ENCODE measurements at regions not wholly inside any gene's neighbourhood (a gene's known extent, or its start where the extent isn't known, plus 50 kb on each side); places are given as distances from the start of the nearest gene placed in this dataset.

GRCh38 chr2:212854116-212854515 is 297.3 kb downstream of the IKZF2 start:
- no peaks in the 10 kb centered on the region for H3K9me3 ChIP-seq
- ChIA-PET CTCF (no interaction called here), POLR2A (no interaction called here)
- Mint-ChIP-seq H3K9me3 (ENCODE audit: unreplicated experiment) (no peaks in the 10 kb centered on the region), H3K36me3 (ENCODE audit: insufficient read depth, unreplicated experiment) (no peaks in the 10 kb centered on the region), H3K4me3 (ENCODE audit: unreplicated experiment) (no peak overlapping the region), H3K27ac (ENCODE audit: unreplicated experiment) (no peak overlapping the region), H3K27me3 (ENCODE audit: insufficient read depth, unreplicated experiment) (no peaks in the 10 kb centered on the region), H3K4me1 (ENCODE audit: low read depth, unreplicated experiment) (no peaks in the 10 kb centered on the region)
- no peak for DNase-seq
- H3K4me1 ChIP-seq = no peaks in the 10 kb centered on the region
- intact Hi-C loops (cut with micrococcal nuclease; ENCODE audit: unreplicated experiment) = no loop called here
- no peaks in the 10 kb centered on the region for H3K27me3 ChIP-seq (replicated peaks; ENCODE audit: control insufficient read depth, insufficient read depth, low read length)
- TF ChIP-seq CTCF (IDR thresholded peaks at IDR 0.05; ENCODE audit: insufficient read depth in 1 of 2, low read depth in 1 of 2, low read length in 1 of 2, severe bottlenecking in 1 of 2, unreplicated experiment in 1 of 2) = no peak
- no peaks in the 10 kb centered on the region for H3K36me3 ChIP-seq (ENCODE audit: control insufficient read depth, insufficient read depth, low read length)
- no peak overlapping the region for H3K4me3 ChIP-seq (ENCODE audit: low read depth, low read length)
- BruUV-seq (replicated peaks) = no TSS peak

- H3K27me3 Mint-ChIP-seq (ENCODE audit: insufficient read depth, unreplicated experiment) = no peaks in the 10 kb centered on the region
- intact Hi-C loops (cut with micrococcal nuclease; ENCODE audit: unreplicated experiment) = no loop called here
- no peak for TF ChIP-seq CTCF (IDR thresholded peaks at IDR 0.05; ENCODE audit: insufficient read depth in 1 of 2, low read depth in 1 of 2, low read length in 1 of 2, severe bottlenecking in 1 of 2, unreplicated experiment in 1 of 2)
These were observed 305.5 kb downstream of the IKZF2 start for GRCh38 chr2:212845941-212846340.

GRCh38 chr2:212843409-212844199 is 305.0 kb upstream of the ERBB4 start:
- POLR2A ChIA-PET = no interaction called here
- no peak overlapping the region for H3K27ac Mint-ChIP-seq (ENCODE audit: unreplicated experiment)
- no TSS peak for BruUV-seq (replicated peaks)
- no peaks in the 10 kb centered on the region for H3K27me3 Mint-ChIP-seq (ENCODE audit: insufficient read depth, unreplicated experiment)
- Histone ChIP-seq H3K4me1 (no peaks in the 10 kb centered on the region), H3K36me3 (ENCODE audit: control insufficient read depth, insufficient read depth, low read length) (no peaks in the 10 kb centered on the region), H3K4me3 (ENCODE audit: low read depth, low read length) (no peak overlapping the region), H3K9me3 (no peaks in the 10 kb centered on the region), H3K27me3 (replicated peaks; ENCODE audit: control insufficient read depth, insufficient read depth, low read length) (no peaks in the 10 kb centered on the region; the same call in 1 of the 2 replicates)
- DNase-seq = no peak
- no peak overlapping the region for H3K4me3 Mint-ChIP-seq (ENCODE audit: unreplicated experiment)
- CTCF ChIA-PET = no interaction called here
- H3K4me1 Mint-ChIP-seq (ENCODE audit: low read depth, unreplicated experiment) = no peaks in the 10 kb centered on the region
- H3K36me3 Mint-ChIP-seq (ENCODE audit: insufficient read depth, unreplicated experiment) = no peaks in the 10 kb centered on the region
- intact Hi-C loops (cut with micrococcal nuclease; ENCODE audit: unreplicated experiment) = no loop called here
- H3K9me3 Mint-ChIP-seq (ENCODE audit: unreplicated experiment) = no peaks in the 10 kb centered on the region
- no peak for TF ChIP-seq CTCF (IDR thresholded peaks at IDR 0.05; ENCODE audit: insufficient read depth in 1 of 2, low read depth in 1 of 2, low read length in 1 of 2, severe bottlenecking in 1 of 2, unreplicated experiment in 1 of 2)

More at GRCh38 chr2:212845941-212846340, 305.5 kb downstream of the IKZF2 start:
- H3K9me3 ChIP-seq = no peaks in the 10 kb centered on the region
- CTCF ChIA-PET = no interaction called here
- no peaks in the 10 kb centered on the region for H3K9me3 Mint-ChIP-seq (ENCODE audit: unreplicated experiment)
- no peak overlapping the region for H3K4me3 ChIP-seq (ENCODE audit: low read depth, low read length)
- no peaks in the 10 kb centered on the region for H3K36me3 ChIP-seq (ENCODE audit: control insufficient read depth, insufficient read depth, low read length)
- no peaks in the 10 kb centered on the region for H3K4me1 ChIP-seq
- no peak overlapping the region for H3K27ac Mint-ChIP-seq (ENCODE audit: unreplicated experiment)
- no TSS peak for BruUV-seq (replicated peaks)
- POLR2A ChIA-PET = no interaction called here
- H3K4me3 Mint-ChIP-seq (ENCODE audit: unreplicated experiment) = no peak overlapping the region
- H3K27me3 ChIP-seq (replicated peaks; ENCODE audit: control insufficient read depth, insufficient read depth, low read length) = no peaks in the 10 kb centered on the region; the same call in 1 of the 2 replicates
- no peaks in the 10 kb centered on the region for H3K36me3 Mint-ChIP-seq (ENCODE audit: insufficient read depth, unreplicated experiment)
- H3K4me1 Mint-ChIP-seq (ENCODE audit: low read depth, unreplicated experiment) = no peaks in the 10 kb centered on the region
- no peak for DNase-seq

All from Caco-2 (cell line).